ENCODE measurements at regions not wholly inside any gene's neighbourhood (a gene's known extent, or its start where the extent isn't known, plus 50 kb on each side); places are given as distances from the start of the nearest gene placed in this dataset.

GRCh38 chr2:236940916-236941520 is 144.7 kb upstream of the COPS8 start:
- Histone ChIP-seq H3K4me3 (no peak overlapping the region), H3K4me2 (no peak overlapping the region), H3K27ac (no peak overlapping the region), H2AFZ (no peak overlapping the region), H4K20me1 (ENCODE audit: insufficient read depth, poor library complexity, severe bottlenecking) (no peaks in the 10 kb centered on the region), H3K36me3 (replicated peaks; ENCODE audit: insufficient read depth, low read depth) (no peaks in the 10 kb centered on the region), H3K9me3 (ENCODE audit: low read depth) (no peaks in the 10 kb centered on the region), H3K79me2 (no peaks in the 10 kb centered on the region), H3K4me1 (ENCODE audit: insufficient read depth) (peaks cover 11% of the 10 kb centered on the region), H3K9me2 (replicated peaks; ENCODE audit: insufficient read depth) (no peaks in the 10 kb centered on the region), H3K27me3 (no peaks in the 10 kb centered on the region)
- TF ChIP-seq EZH2phosphoT487 (IDR thresholded peaks at IDR 0.05; ENCODE audit: low read depth, severe bottlenecking, unreplicated experiment) (no peak), CTCF (IDR thresholded peaks at IDR 0.05; ENCODE audit: poor library complexity) (no peak), EZH2 (IDR thresholded peaks at IDR 0.05; ENCODE audit: borderline replicate concordance) (no peak)
- no peak for DNase-seq (ENCODE audit: low spot score)
- 65% methylated on average over 7 of the region's 7 CpGs for WGBS (ENCODE audit: low lambda C conversion rate, missing lambda C conversion rate)

GRCh38 chr2:236941551-236941950 is 144.1 kb upstream of the COPS8 start:
- Histone ChIP-seq H3K27me3 (no peaks in the 10 kb centered on the region), H3K9me3 (ENCODE audit: low read depth) (no peaks in the 10 kb centered on the region), H3K4me1 (ENCODE audit: insufficient read depth) (peaks cover 11% of the 10 kb centered on the region), H4K20me1 (ENCODE audit: insufficient read depth, poor library complexity, severe bottlenecking) (no peaks in the 10 kb centered on the region), H3K9me2 (replicated peaks; ENCODE audit: insufficient read depth) (no peaks in the 10 kb centered on the region), H3K36me3 (replicated peaks; ENCODE audit: insufficient read depth, low read depth) (no peaks in the 10 kb centered on the region), H3K27ac (no peak overlapping the region), H3K4me3 (no peak overlapping the region), H2AFZ (no peak overlapping the region), H3K4me2 (no peak overlapping the region), H3K79me2 (no peaks in the 10 kb centered on the region)
- DNase-seq (ENCODE audit: low spot score), result no peak
- WGBS (ENCODE audit: low lambda C conversion rate, missing lambda C conversion rate), result 77% methylated on average over 4 of the region's 4 CpGs
- no peak for TF ChIP-seq EZH2 (IDR thresholded peaks at IDR 0.05; ENCODE audit: borderline replicate concordance)

- no peak for DNase-seq (ENCODE audit: low spot score)
- Histone ChIP-seq H3K36me3 (replicated peaks; ENCODE audit: insufficient read depth, low read depth) (no peaks in the 10 kb centered on the region), H2AFZ (no peak overlapping the region), H3K9me2 (replicated peaks; ENCODE audit: insufficient read depth) (no peaks in the 10 kb centered on the region), H3K4me2 (no peak overlapping the region), H3K9me3 (ENCODE audit: low read depth) (no peaks in the 10 kb centered on the region), H3K79me2 (no peaks in the 10 kb centered on the region), H4K20me1 (ENCODE audit: insufficient read depth, poor library complexity, severe bottlenecking) (no peaks in the 10 kb centered on the region), H3K4me3 (no peak overlapping the region), H3K27ac (no peak overlapping the region), H3K4me1 (ENCODE audit: insufficient read depth) (peaks cover 11% of the 10 kb centered on the region), H3K27me3 (no peaks in the 10 kb centered on the region)
- WGBS (ENCODE audit: low lambda C conversion rate, missing lambda C conversion rate), result 73% methylated on average over 4 of the region's 4 CpGs
- no peak for TF ChIP-seq CTCF (IDR thresholded peaks at IDR 0.05; ENCODE audit: poor library complexity)
- TF ChIP-seq EZH2phosphoT487 (IDR thresholded peaks at IDR 0.05; ENCODE audit: low read depth, severe bottlenecking, unreplicated experiment), result no peak
- no peak for TF ChIP-seq EZH2 (IDR thresholded peaks at IDR 0.05; ENCODE audit: borderline replicate concordance)
These were observed 143.1 kb upstream of the COPS8 start for GRCh38 chr2:236942554-236942953.

GRCh38 chr2:236943068-236943467 is 142.6 kb upstream of the COPS8 start:
- Histone ChIP-seq H3K9me3 (ENCODE audit: low read depth) (no peaks in the 10 kb centered on the region), H3K4me2 (no peak overlapping the region), H3K36me3 (replicated peaks; ENCODE audit: insufficient read depth, low read depth) (no peaks in the 10 kb centered on the region), H2AFZ (no peak overlapping the region), H3K79me2 (no peaks in the 10 kb centered on the region), H3K4me1 (ENCODE audit: insufficient read depth) (peaks cover 11% of the 10 kb centered on the region), H3K27ac (no peak overlapping the region), H3K9me2 (replicated peaks; ENCODE audit: insufficient read depth) (no peaks in the 10 kb centered on the region), H4K20me1 (ENCODE audit: insufficient read depth, poor library complexity, severe bottlenecking) (no peaks in the 10 kb centered on the region), H3K27me3 (no peaks in the 10 kb centered on the region), H3K4me3 (no peak overlapping the region)
- DNase-seq (ENCODE audit: low spot score), result no peak
- TF ChIP-seq CTCF (IDR thresholded peaks at IDR 0.05; ENCODE audit: poor library complexity), result no peak
- no peak for TF ChIP-seq EZH2phosphoT487 (IDR thresholded peaks at IDR 0.05; ENCODE audit: low read depth, severe bottlenecking, unreplicated experiment)
- 86% methylated on average over 6 of the region's 6 CpGs for WGBS (ENCODE audit: low lambda C conversion rate, missing lambda C conversion rate)
